ENCODE measurements at regions not wholly inside any gene's neighbourhood (a gene's known extent, or its start where the extent isn't known, plus 50 kb on each side); places are given as distances from the start of the nearest gene placed in this dataset.

- no peak for DNase-seq (ENCODE audit: low read depth)
These were observed 368.4 kb upstream of the IL12A start for GRCh38 chr3:159620281-159620680.

- no peak for DNase-seq (ENCODE audit: low read depth)
These were observed 367.8 kb upstream of the IL12A start for GRCh38 chr3:159620873-159621272.

DNA sequence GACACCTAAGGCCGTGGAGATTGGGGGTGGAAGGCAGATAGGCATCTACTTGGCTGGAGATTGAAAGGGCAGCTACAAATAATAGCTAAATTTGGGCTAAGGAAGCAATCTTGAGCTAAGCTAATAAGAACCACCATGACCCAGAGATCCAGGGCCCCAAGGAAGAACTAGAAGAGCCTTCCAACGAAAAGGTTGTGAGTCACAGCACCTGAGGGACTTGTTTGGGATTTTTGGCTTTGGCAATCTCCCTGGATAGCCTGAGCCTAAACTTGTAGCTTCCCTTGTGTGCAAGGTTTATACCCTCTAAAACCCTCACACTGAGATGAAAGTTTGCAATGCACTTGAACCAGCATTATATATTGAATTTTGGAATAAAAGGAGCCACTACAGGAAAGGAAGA lies 364.0 kb upstream of the IL12A start:
- no peak for DNase-seq (ENCODE audit: low read depth)

DNA sequence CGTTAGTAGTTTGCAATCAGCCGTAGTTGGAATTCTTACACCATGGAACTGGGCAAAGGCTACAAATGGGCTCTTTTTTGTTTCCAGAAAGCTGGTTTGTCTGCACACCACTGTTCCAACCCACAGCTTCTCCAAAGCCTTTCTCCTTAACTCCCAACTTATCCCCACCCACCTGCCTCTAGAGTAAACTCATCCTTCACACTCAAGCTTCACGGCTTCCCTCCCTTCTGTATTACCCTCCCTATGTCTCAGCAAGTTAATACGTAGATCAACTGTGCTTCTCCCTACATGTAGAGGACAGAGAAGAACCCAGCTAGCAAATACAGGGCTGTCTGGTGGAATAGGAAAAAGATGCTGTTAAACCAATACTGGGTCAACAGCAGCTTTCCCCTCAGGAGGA lies 363.0 kb upstream of the IL12A start:
- no peak for DNase-seq (ENCODE audit: low read depth)

DNA sequence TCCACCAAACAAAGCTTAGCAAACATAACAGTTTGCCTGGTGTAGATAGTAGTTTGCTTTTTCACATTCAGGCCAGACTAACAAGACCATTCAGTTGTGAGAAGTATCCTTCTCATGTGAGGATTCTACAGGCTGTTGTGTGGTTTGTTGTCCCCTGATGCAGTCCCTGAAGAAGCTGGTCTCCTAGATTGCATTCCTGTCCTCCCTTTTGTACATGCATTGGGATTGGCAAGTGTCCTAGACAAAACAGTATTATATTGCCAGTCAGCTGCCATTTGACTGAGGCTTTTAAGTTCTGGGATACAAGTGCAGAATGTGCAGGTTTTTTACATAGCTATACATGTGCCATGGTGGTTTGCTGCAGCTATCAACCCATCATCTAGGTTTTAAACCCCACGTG lies 362.0 kb upstream of the IL12A start:
- DNase-seq (ENCODE audit: low read depth) = no peak

- DNase-seq (ENCODE audit: low read depth) = no peak
These were observed 361.4 kb upstream of the IL12A start for GRCh38 chr3:159627229-159627628.

- no peak for DNase-seq (ENCODE audit: low read depth)
These were observed 361.0 kb upstream of the IL12A start for GRCh38 chr3:159627634-159628033.

DNA sequence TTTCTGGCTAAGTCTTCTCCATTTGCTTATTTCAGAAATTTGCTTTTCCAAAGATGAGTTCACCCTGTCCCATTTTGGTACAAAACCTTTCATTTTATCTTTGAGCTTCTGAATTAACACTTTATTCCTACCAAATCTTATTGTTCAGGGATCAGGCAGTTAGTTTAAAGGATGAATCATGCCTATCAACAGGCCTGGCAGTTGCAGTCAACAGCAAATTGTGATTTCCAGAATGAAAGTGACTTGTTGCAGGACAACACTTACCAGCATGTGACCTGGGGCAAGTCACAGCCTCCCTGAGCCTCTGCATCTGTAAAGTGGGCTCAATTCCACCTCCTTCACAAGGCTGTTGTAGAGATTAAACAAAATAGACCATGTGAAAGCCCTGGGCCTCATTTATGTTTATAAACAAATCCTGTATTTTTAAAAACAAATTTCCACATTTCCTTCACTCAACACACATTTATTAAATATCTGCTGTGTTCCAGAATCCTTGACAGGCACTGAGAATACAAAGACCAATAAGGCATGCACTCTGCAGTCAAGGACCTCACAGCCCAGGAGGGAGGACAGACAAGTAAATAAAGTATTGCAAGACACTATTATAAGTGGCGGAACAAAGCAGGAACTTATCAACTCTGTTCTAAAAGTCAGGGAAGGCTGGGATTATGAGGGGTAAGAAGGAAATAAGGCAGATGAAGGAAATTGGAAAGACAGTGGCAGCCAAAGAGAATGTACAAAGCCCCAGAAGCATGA lies 359.1 kb upstream of the IL12A start:
- no peak for DNase-seq (ENCODE audit: low read depth)

- no peak for DNase-seq (ENCODE audit: low read depth)
These were observed 357.4 kb upstream of the IL12A start for GRCh38 chr3:159631226-159631625.

GRCh38 chr3:159632128-159632527 lies 356.5 kb upstream of the IL12A start:
- no peak for DNase-seq (ENCODE audit: low read depth)

- no peak for DNase-seq (ENCODE audit: low read depth)
These were observed 355.8 kb upstream of the IL12A start for GRCh38 chr3:159632851-159633250.

GRCh38 chr3:159634483-159634882 lies 354.2 kb upstream of the IL12A start:
- DNase-seq (ENCODE audit: low read depth) = no peak

GRCh38 chr3:159635047-159635641 lies 353.5 kb upstream of the IL12A start:
- DNase-seq (ENCODE audit: low read depth) = no peak

- no peak for DNase-seq (ENCODE audit: low read depth)
These were observed 350.6 kb upstream of the IL12A start for GRCh38 chr3:159637883-159638542.

GRCh38 chr3:159640225-159640624 lies 348.4 kb upstream of the IL12A start:
- DNase-seq (ENCODE audit: low read depth) = no peak

DNA sequence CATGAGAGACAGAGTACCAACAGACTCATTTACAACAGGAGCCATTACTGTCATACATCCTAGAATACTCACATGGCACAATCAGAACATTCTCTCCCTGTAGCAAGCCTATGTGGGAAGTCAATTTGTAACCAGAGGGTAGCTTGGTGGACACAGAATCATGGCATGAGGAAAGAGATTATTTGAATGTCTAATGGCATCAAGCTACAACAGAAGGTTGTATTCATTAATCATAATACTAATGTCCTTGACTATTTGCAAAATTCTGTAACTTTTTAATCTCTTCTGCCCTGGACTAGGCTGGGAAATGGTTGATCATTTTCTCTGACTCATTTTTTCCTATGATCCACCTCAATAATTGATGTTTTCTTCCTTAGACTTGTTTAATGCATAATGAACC lies 345.2 kb upstream of the IL12A start:
- no peak for DNase-seq (ENCODE audit: low read depth)

DNA sequence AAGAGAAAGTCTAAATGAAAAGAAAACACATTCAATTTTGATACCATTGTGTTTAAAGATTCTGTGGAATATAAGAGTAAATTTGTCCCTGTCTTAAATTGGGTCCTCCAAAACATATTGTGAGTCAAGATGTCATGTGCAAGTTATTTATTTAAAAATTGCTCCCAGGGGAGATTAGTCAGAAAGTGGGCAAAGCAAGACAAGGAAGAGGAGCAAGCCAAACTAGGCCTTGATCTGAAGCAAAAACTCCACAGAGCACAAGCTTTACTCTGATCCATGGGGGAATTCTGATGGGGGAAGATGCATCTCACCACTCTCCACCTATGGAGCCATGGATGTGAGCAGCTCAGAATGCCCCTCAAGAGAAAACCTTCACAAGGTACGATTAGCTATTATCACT lies 342.8 kb upstream of the IL12A start:
- DNase-seq (ENCODE audit: low read depth) = no peak

DNA sequence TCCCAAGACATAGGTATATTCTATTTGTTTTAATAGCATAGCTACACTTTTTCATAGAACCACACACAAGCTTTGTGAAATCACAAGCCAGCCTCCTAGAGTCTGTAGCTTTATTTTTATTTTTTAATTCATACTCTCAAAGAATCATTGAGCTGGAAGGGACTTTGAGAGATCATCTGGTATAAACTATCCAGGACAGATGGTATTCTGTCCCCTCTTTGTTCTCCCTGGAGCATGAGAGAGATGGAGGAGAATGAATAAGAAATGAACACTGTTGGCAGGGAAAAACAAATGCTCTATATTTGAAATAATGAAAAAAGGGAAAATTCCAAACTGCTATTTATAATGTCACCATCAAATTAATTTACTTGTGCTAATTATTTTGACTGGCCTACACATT lies 338.7 kb upstream of the IL12A start:
- DNase-seq (ENCODE audit: low read depth) = no peak

- DNase-seq (ENCODE audit: low read depth) = no peak
These were observed 337.9 kb upstream of the IL12A start for GRCh38 chr3:159650726-159651125.

DNA sequence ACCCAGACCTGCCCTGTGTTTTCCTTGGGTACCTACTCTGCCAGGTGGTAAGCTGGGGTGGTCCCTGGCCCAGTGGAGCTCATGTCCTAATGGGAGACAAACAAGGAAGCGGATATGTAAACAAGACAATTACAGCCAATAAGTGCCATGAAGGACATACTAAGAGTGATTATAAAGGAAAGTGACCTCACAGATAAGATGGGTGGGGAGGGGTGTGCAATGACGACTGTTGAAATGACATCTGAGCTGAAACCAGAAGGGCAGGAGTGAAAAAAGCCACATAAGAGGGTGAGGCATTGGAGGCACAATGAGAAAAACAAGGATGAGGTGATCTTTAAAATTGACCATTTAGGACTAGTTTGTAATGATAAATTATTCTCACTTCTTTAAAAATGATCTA lies 336.2 kb upstream of the IL12A start:
- DNase-seq (ENCODE audit: low read depth) = no peak

- no peak for DNase-seq (ENCODE audit: low read depth)
These were observed 334.2 kb upstream of the IL12A start for GRCh38 chr3:159654183-159655134.

DNA sequence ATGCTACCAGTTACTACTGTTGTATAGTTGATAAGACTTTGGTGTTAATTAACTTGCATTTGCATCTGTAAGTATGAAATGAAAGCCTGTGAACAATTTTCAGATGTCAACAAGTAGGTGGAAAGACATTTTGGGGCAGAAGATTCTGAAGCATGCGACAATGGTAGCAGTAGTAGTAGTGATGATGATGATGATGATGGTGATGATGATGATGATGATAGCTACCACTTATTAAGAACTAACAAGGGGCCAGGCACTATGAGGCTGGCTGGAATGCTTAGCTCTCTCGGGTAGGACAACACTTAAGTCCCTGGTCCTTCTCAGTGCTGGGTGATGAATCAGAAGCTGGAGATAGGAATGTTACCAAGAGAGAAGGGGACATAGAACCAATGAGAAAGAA lies 333.4 kb upstream of the IL12A start:
- no peak for DNase-seq (ENCODE audit: low read depth)

All from non-pigmented ciliary epithelial cell (primary cell).